ENCODE measurements at regions not wholly inside any gene's neighbourhood (a gene's known extent, or its start where the extent isn't known, plus 50 kb on each side); places are given as distances from the start of the nearest gene placed in this dataset.

- DNase-seq (ENCODE audit: extremely low spot score) = no peak
- Histone ChIP-seq H3K36me3 (ENCODE audit: insufficient read depth) (no peaks in the 10 kb centered on the region), H3K4me3 (ENCODE audit: low read depth, low read length) (no peak overlapping the region), H3K4me1 (ENCODE audit: insufficient read depth) (no peaks in the 10 kb centered on the region), H3K27ac (ENCODE audit: low read depth) (no peak overlapping the region)
- 26% methylated on average over 7 of the region's 7 CpGs for WGBS
Measured at GRCh38 chr4:181761156-181761555, 482.0 kb upstream of the TENM3 start.

DNA sequence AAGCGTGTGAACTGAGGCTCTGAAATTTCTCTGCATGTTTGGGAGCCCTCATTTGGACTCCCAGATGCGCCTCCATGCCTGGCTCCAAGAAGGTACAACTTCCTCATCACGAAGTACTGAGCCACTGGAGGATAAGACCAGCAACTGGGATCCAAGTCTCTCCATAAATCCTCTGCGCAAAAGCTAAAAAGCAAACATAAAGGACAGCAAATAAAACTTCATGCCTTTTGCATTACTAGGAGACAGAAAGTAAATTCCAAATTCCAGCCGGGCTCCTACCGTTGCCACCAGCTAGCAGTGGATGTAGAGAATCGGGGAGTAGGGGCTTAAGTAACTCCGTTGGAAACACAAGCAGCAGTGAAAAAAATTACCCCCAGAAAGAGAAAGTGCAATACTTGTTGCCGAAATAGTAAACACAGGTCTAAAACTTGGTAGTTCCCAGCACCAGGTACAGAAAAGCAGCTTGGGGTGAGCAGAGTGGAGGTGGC lies 477.1 kb upstream of the TENM3 start:
- Histone ChIP-seq H3K4me3 (ENCODE audit: low read depth, low read length) (no peak overlapping the region), H3K4me1 (ENCODE audit: insufficient read depth) (no peaks in the 10 kb centered on the region), H3K27ac (ENCODE audit: low read depth) (no peak overlapping the region), H3K36me3 (ENCODE audit: insufficient read depth) (no peaks in the 10 kb centered on the region)
- WGBS = 31% methylated on average over 9 of the region's 9 CpGs
- DNase-seq (ENCODE audit: extremely low spot score) = no peak

- no peaks in the 10 kb centered on the region for H3K36me3 ChIP-seq (ENCODE audit: insufficient read depth)
- no peaks in the 10 kb centered on the region for H3K4me1 ChIP-seq (ENCODE audit: insufficient read depth)
- H3K27ac ChIP-seq (ENCODE audit: low read depth) = no peak overlapping the region
- no peak for DNase-seq (ENCODE audit: extremely low spot score)
- H3K4me3 ChIP-seq (ENCODE audit: low read depth, low read length) = no peak overlapping the region
- 84% methylated on average over 1 of the region's 1 CpG for WGBS
Measured at GRCh38 chr4:181770971-181771370, 472.2 kb upstream of the TENM3 start.

DNA sequence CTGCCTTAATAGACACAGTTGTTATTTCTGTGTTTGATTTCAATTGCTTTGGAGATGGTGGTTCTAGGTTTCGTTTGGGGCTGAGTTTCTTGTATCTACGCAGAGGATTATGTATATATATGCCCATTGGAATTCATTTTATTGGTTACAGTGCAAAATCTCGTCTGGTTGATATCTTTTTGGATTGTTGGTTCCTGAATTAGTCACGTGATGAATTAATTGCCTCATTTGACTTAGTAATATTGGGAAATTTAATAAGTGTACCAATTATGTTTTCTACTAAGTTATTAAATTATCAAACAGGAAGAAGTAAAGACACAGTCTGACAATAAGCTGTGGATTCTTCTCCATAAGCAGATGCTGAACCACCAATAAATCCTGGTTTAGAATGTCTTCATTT lies 467.9 kb upstream of the TENM3 start:
- 80% methylated on average over 4 of the region's 4 CpGs for WGBS
- Histone ChIP-seq H3K4me1 (ENCODE audit: insufficient read depth) (no peaks in the 10 kb centered on the region), H3K4me3 (ENCODE audit: low read depth, low read length) (no peak overlapping the region), H3K36me3 (ENCODE audit: insufficient read depth) (no peaks in the 10 kb centered on the region), H3K27ac (ENCODE audit: low read depth) (no peak overlapping the region)
- DNase-seq (ENCODE audit: extremely low spot score) = no peak

GRCh38 chr4:181776264-181777054 lies 466.7 kb upstream of the TENM3 start:
- Histone ChIP-seq H3K27ac (ENCODE audit: low read depth) (no peak overlapping the region), H3K36me3 (ENCODE audit: insufficient read depth) (no peaks in the 10 kb centered on the region), H3K4me3 (ENCODE audit: low read depth, low read length) (no peak overlapping the region), H3K4me1 (ENCODE audit: insufficient read depth) (no peaks in the 10 kb centered on the region)
- 70% methylated on average over 5 of the region's 5 CpGs for WGBS
- DNase-seq (ENCODE audit: extremely low spot score) = no peak

- no peak overlapping the region for H3K27ac ChIP-seq (ENCODE audit: low read depth)
- H3K36me3 ChIP-seq (ENCODE audit: insufficient read depth) = no peaks in the 10 kb centered on the region
- no peaks in the 10 kb centered on the region for H3K4me1 ChIP-seq (ENCODE audit: insufficient read depth)
- no peak overlapping the region for H3K4me3 ChIP-seq (ENCODE audit: low read depth, low read length)
- 84% methylated on average over 2 of the region's 2 CpGs for WGBS
- DNase-seq (ENCODE audit: extremely low spot score) = no peak
Measured at GRCh38 chr4:181777518-181777917, 465.7 kb upstream of the TENM3 start.

DNA sequence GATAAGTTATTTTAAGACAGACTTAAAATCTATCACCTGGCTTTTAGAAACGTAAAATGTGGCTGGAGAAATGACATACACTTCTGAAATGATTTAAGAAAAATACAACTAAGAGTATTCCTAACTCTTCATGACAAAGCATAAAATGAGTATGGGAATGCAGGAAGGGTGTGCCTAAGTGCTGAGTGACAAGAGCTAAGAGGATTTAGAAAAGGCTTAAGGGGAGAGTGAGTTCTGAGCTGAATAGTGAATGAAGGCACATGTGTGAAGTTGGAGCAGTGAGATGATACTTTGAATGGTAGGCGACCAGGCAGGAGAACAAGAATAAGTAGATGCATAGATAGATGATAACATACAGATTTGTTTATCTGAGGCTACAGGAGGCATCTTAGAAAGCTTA lies 458.3 kb upstream of the TENM3 start:
- H3K27ac ChIP-seq (ENCODE audit: low read depth) = no peak overlapping the region
- no peaks in the 10 kb centered on the region for H3K4me1 ChIP-seq (ENCODE audit: insufficient read depth)
- no peak for DNase-seq (ENCODE audit: extremely low spot score)
- WGBS = 48% methylated on average over 2 of the region's 2 CpGs
- no peak overlapping the region for H3K4me3 ChIP-seq (ENCODE audit: low read depth, low read length)
- no peaks in the 10 kb centered on the region for H3K36me3 ChIP-seq (ENCODE audit: insufficient read depth)

DNA sequence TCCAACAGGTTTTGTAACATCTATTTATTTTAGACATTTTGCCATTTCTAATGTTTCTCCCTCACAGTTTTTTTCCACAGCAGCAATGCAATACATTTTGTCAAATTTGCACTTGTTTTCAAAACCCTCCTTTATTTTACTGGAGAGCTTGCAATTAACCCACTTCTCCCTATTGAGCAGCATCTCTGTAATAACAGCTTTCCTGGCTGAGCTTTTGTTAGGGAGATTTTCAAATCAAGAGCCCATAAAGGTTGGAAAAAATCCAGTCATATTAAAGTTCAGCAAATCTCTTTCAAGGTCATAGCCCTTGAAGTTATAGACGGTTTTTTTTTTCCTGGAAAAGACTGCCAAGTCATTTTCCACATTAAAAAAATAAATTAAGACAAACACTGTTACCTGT lies 450.6 kb upstream of the TENM3 start:
- Histone ChIP-seq H3K27ac (ENCODE audit: low read depth) (no peak overlapping the region), H3K4me1 (ENCODE audit: insufficient read depth) (no peaks in the 10 kb centered on the region), H3K4me3 (ENCODE audit: low read depth, low read length) (no peak overlapping the region), H3K36me3 (ENCODE audit: insufficient read depth) (no peaks in the 10 kb centered on the region)
- DNase-seq (ENCODE audit: extremely low spot score) = no peak
- WGBS = 18% methylated on average over 1 of the region's 1 CpG

DNA sequence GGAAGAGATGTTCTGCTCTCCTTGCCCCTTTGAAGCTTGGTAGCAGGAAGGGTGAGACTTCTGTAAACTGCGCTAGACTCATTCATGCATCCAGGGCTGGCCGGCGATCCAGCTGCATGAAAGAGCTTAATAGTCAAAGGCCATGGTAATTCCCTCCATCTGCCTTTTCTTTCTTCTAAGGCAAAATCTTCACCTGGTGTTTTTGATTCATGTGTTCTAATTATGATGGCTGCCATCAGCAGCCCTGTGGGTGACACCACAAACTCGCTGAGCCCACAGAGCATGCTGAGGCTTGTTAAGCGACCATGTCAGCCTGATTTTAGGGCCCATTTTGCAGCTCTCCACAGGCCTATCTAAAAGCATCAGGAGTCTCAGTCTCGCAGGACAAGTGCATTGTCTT lies 450.1 kb upstream of the TENM3 start:
- no peaks in the 10 kb centered on the region for H3K36me3 ChIP-seq (ENCODE audit: insufficient read depth)
- H3K27ac ChIP-seq (ENCODE audit: low read depth) = no peak overlapping the region
- no peak for DNase-seq (ENCODE audit: extremely low spot score)
- H3K4me3 ChIP-seq (ENCODE audit: low read depth, low read length) = no peak overlapping the region
- 72% methylated on average over 6 of the region's 6 CpGs for WGBS
- no peaks in the 10 kb centered on the region for H3K4me1 ChIP-seq (ENCODE audit: insufficient read depth)

GRCh38 chr4:181796502-181796901 lies 446.7 kb upstream of the TENM3 start:
- H3K4me3 ChIP-seq (ENCODE audit: low read depth, low read length) = no peak overlapping the region
- 88% methylated on average over 8 of the region's 8 CpGs for WGBS
- no peaks in the 10 kb centered on the region for H3K4me1 ChIP-seq (ENCODE audit: insufficient read depth)
- H3K36me3 ChIP-seq (ENCODE audit: insufficient read depth) = no peaks in the 10 kb centered on the region
- DNase-seq (ENCODE audit: extremely low spot score) = no peak
- H3K27ac ChIP-seq (ENCODE audit: low read depth) = no peak overlapping the region

DNA sequence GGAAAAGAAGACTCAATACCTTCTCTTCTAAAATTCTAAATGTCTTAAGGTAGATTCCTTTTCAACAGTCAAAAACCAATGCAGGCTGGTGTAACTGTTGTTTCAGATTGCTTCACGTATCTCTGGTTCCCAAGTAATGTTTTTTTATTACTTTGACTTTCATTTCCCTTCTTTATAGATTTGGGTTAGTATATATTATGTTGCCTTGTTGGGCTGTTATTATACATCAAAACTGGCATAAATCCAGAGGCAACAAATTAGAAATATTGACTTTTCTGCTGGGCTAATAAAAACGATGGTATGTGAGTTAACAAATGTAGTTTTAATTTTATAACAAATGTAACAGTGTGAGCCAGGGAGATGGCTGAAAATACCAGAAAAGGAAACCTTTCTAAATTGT lies 444.7 kb upstream of the TENM3 start:
- WGBS = 60% methylated on average over 2 of the region's 2 CpGs
- no peaks in the 10 kb centered on the region for H3K4me1 ChIP-seq (ENCODE audit: insufficient read depth)
- H3K36me3 ChIP-seq (ENCODE audit: insufficient read depth) = no peaks in the 10 kb centered on the region
- no peak for DNase-seq (ENCODE audit: extremely low spot score)
- H3K4me3 ChIP-seq (ENCODE audit: low read depth, low read length) = no peak overlapping the region
- H3K27ac ChIP-seq (ENCODE audit: low read depth) = no peak overlapping the region

DNA sequence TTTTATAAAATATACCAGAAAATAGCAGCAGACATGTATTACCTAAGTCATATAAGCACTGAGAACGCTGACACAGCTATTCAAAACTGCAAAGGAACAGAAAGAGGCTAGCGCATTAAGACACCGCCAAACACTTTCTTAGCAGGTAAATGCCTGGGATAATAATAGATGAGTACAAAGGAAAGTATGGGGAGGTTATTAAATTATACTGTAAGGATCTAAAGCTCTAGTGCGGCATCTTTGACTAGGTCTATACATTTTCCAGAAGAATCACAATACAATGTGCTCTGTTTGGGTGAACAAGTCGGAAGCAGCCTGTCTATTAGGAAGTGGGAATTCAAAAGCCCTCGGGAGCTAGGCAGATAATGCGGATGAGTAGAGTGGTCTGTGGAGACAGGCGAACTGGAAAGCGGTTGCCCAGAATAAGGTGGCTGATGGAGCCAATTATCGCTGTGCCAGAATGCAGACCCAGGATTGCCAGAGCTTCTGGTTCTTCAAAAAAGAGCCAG lies 443.6 kb upstream of the TENM3 start:
- H3K27ac ChIP-seq (ENCODE audit: low read depth) = no peak overlapping the region
- no peaks in the 10 kb centered on the region for H3K4me1 ChIP-seq (ENCODE audit: insufficient read depth)
- DNase-seq (ENCODE audit: extremely low spot score) = no peak
- 94% methylated on average over 10 of the region's 10 CpGs for WGBS
- H3K4me3 ChIP-seq (ENCODE audit: low read depth, low read length) = no peak overlapping the region
- H3K36me3 ChIP-seq (ENCODE audit: insufficient read depth) = no peaks in the 10 kb centered on the region

GRCh38 chr4:181802207-181802606 lies 441.0 kb upstream of the TENM3 start:
- whole genome bisulfite sequencing = 31% methylated on average over 2 of the region's 2 CpGs
- no peak for DNase-seq (ENCODE audit: extremely low spot score)
- Histone ChIP-seq H3K27ac (ENCODE audit: low read depth) (no peak overlapping the region), H3K36me3 (ENCODE audit: insufficient read depth) (no peaks in the 10 kb centered on the region), H3K4me3 (ENCODE audit: low read depth, low read length) (no peak overlapping the region), H3K4me1 (ENCODE audit: insufficient read depth) (no peaks in the 10 kb centered on the region)

DNA sequence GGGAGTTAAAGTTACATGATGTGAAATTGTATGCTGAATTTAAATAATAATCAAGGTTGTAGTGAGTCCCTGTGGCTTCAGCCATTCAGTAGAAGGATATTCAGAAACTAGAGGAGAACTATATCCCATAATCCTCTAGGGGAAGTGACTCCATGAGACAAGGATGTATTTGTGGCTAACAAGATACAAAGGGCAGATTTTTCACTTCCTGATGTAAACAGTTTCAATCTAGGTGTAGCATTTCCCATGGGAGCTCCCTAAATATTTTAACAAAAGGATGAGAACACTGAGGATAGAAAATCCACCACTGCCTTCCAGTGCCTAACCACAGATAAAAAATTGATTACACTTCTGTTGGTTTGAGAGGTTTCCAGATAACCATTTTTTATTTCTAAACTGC lies 435.4 kb upstream of the TENM3 start:
- Histone ChIP-seq H3K4me1 (ENCODE audit: insufficient read depth) (no peaks in the 10 kb centered on the region), H3K4me3 (ENCODE audit: low read depth, low read length) (no peak overlapping the region), H3K36me3 (ENCODE audit: insufficient read depth) (no peaks in the 10 kb centered on the region), H3K27ac (ENCODE audit: low read depth) (no peak overlapping the region)
- no peak for DNase-seq (ENCODE audit: extremely low spot score)
